GM19351 (cell line): ENCODE measurements at regions not wholly inside any gene's neighbourhood (a gene's known extent, or its start where the extent isn't known, plus 50 kb on each side); places are given as distances from the start of the nearest gene placed in this dataset.

Source experiments
- ATAC-seq: cut with Tn5 transposase; IDR thresholded peaks from one replicate; pipeline ENCODE4 v1.9.1; 2021; ENCODE audit warnings: mild to moderate bottlenecking, moderate library complexity; ENCODE audit not compliant: unreplicated experiment

- ATAC-seq = no peak
Observed at GRCh38 chr2:120401275-120402066, 55.5 kb downstream of the INHBB start.

- no peak for ATAC-seq
Observed at GRCh38 chr2:120402067-120402433, 56.1 kb downstream of the INHBB start.

GRCh38 chr2:120402508-120402907 is 56.6 kb downstream of the INHBB start:
- no peak for ATAC-seq

- no peak for ATAC-seq
Observed at GRCh38 chr2:120403261-120403660, 57.3 kb downstream of the INHBB start.

- no peak for ATAC-seq
Observed at GRCh38 chr2:120403676-120404075, 57.7 kb downstream of the INHBB start.

GRCh38 chr2:120404274-120404673 is 58.3 kb downstream of the INHBB start:
- no peak for ATAC-seq

- ATAC-seq = no peak
Observed at GRCh38 chr2:120404941-120405758, 59.2 kb downstream of the INHBB start.

- ATAC-seq = no peak
Observed at GRCh38 chr2:120405759-120406099, 59.8 kb downstream of the INHBB start.

GRCh38 chr2:120406566-120406965 is 60.6 kb downstream of the INHBB start:
- ATAC-seq = no peak

- ATAC-seq = no peak
Observed at GRCh38 chr2:120410487-120410886, 64.6 kb downstream of the INHBB start.

GRCh38 chr2:120415060-120415459 is 69.1 kb downstream of the INHBB start:
- no peak for ATAC-seq

- no peak for ATAC-seq
Observed at GRCh38 chr2:120415728-120416509, 70.0 kb downstream of the INHBB start.

GRCh38 chr2:120418174-120418787 is 72.3 kb downstream of the INHBB start:
- no peak for ATAC-seq

GRCh38 chr2:120419073-120419472 is 73.1 kb downstream of the INHBB start:
- no peak for ATAC-seq

GRCh38 chr2:120419955-120420354 is 74.0 kb downstream of the INHBB start:
- no peak for ATAC-seq

GRCh38 chr2:120421126-120421829 is 75.3 kb downstream of the INHBB start:
- ATAC-seq = no peak

- no peak for ATAC-seq
Observed at GRCh38 chr2:120421830-120422175, 75.9 kb downstream of the INHBB start.

GRCh38 chr2:120422465-120423160 is 76.7 kb downstream of the INHBB start:
- ATAC-seq = no peak

- no peak for ATAC-seq
Observed at GRCh38 chr2:120423167-120423943, 77.4 kb downstream of the INHBB start.
